ENCODE measurements at regions not wholly inside any gene's neighbourhood (a gene's known extent, or its start where the extent isn't known, plus 50 kb on each side); places are given as distances from the start of the nearest gene placed in this dataset.

GRCh38 chr11:129569007-129569406 is 193.4 kb downstream of the BARX2 start:
- no peak for TF ChIP-seq CTCF (IDR thresholded peaks at IDR 0.05)
- no peak for TF ChIP-seq POLR2AphosphoS5 (IDR thresholded peaks at IDR 0.05)
- no peak for TF ChIP-seq EP300 (IDR thresholded peaks at IDR 0.05)
- TF ChIP-seq POLR2A (IDR thresholded peaks at IDR 0.05): no peak
